ENCODE measurements at regions not wholly inside any gene's neighbourhood (a gene's known extent, or its start where the extent isn't known, plus 50 kb on each side); places are given as distances from the start of the nearest gene placed in this dataset.
"Not testable (repeated sequence)": the region's sequence is repeated elsewhere in the genome, so short reads cannot be mapped to it uniquely, and the experiment has no call there.

GRCh38 chr4:64940698-64941097, 531.4 kb upstream of the TECRL start:
- no peak for DNase-seq

- no peak for DNase-seq
These were observed 526.3 kb upstream of the TECRL start for GRCh38 chr4:64935469-64936001.

- DNase-seq = no peak
These were observed 502.6 kb upstream of the TECRL start for GRCh38 chr4:64911846-64912245.

- DNase-seq = no peak
These were observed 494.7 kb upstream of the TECRL start for GRCh38 chr4:64903986-64904385.

GRCh38 chr4:64899563-64899962, 490.3 kb upstream of the TECRL start:
- no peak for DNase-seq

GRCh38 chr4:64899030-64899429, 489.8 kb upstream of the TECRL start:
- DNase-seq = not testable (repeated sequence)

GRCh38 chr4:64897683-64898082, 488.4 kb upstream of the TECRL start:
- no peak for DNase-seq

- DNase-seq = no peak
These were observed 485.8 kb upstream of the TECRL start for GRCh38 chr4:64895031-64895430.

GRCh38 chr4:64893205-64893604, 484.0 kb upstream of the TECRL start:
- DNase-seq = no peak

GRCh38 chr4:64889906-64890610, 480.8 kb upstream of the TECRL start:
- DNase-seq = no peak

GRCh38 chr4:64883087-64883807, 474.0 kb upstream of the TECRL start:
- DNase-seq = no peak

GRCh38 chr4:64882311-64883086, 473.2 kb upstream of the TECRL start:
- DNase-seq = no peak

- no peak for DNase-seq
These were observed 471.3 kb upstream of the TECRL start for GRCh38 chr4:64880557-64880956.

- no peak for DNase-seq
These were observed 466.8 kb upstream of the TECRL start for GRCh38 chr4:64876021-64876420.

- DNase-seq = no peak
These were observed 461.3 kb upstream of the TECRL start for GRCh38 chr4:64870558-64870957.

GRCh38 chr4:64857815-64858214, 448.6 kb upstream of the TECRL start:
- no peak for DNase-seq

GRCh38 chr4:64857198-64857597, 447.9 kb upstream of the TECRL start:
- no peak for DNase-seq

GRCh38 chr4:64846417-64846816, 437.2 kb upstream of the TECRL start:
- DNase-seq = no peak

GRCh38 chr4:64829749-64830148, 420.5 kb upstream of the TECRL start:
- DNase-seq = no peak

- no peak for DNase-seq
These were observed 415.3 kb upstream of the TECRL start for GRCh38 chr4:64824591-64824990.

- DNase-seq = no peak
These were observed 413.2 kb upstream of the TECRL start for GRCh38 chr4:64822405-64822804.

- no peak for DNase-seq
These were observed 412.1 kb upstream of the TECRL start for GRCh38 chr4:64821219-64821976.

GRCh38 chr4:64814616-64815015, 405.4 kb upstream of the TECRL start:
- DNase-seq = no peak
